ENCODE measurements at regions not wholly inside any gene's neighbourhood (a gene's known extent, or its start where the extent isn't known, plus 50 kb on each side); places are given as distances from the start of the nearest gene placed in this dataset.

GRCh38 chr14:98181241-98181640 is 1090.8 kb downstream of the BCL11B start:
- no peak for DNase-seq (ENCODE audit: low spot score)
- no peak for TF ChIP-seq CTCF (IDR thresholded peaks at IDR 0.05)
- ATAC-seq (ENCODE audit: insufficient number of reproducible peaks, low FRiP score, low read depth), result no peak

GRCh38 chr14:98181768-98182167 is 1090.2 kb downstream of the BCL11B start:
- no peaks in the 10 kb centered on the region for H3K9me3 ChIP-seq
- H3K27me3 ChIP-seq (replicated peaks; ENCODE audit: insufficient read depth), result no peaks in the 10 kb centered on the region
- no peak for ATAC-seq (ENCODE audit: insufficient number of reproducible peaks, low FRiP score, low read depth)
- no peaks in the 10 kb centered on the region for H3K4me1 ChIP-seq (ENCODE audit: control insufficient read depth in 1 of 2, low read depth in 2 of 2)
- no peaks in the 10 kb centered on the region for H3K36me3 ChIP-seq
- H3K27ac ChIP-seq, result no peak overlapping the region
- TF ChIP-seq CTCF (IDR thresholded peaks at IDR 0.05), result no peak
- no peak overlapping the region for H3K4me3 ChIP-seq
- no peak for DNase-seq (ENCODE audit: low spot score)

More at GRCh38 chr14:98181241-98181640, 1090.8 kb downstream of the BCL11B start:
- Histone ChIP-seq H3K27ac (no peak overlapping the region), H3K4me1 (ENCODE audit: control insufficient read depth in 1 of 2, low read depth in 2 of 2) (no peaks in the 10 kb centered on the region), H3K4me3 (no peak overlapping the region), H3K27me3 (replicated peaks; ENCODE audit: insufficient read depth) (no peaks in the 10 kb centered on the region), H3K36me3 (no peaks in the 10 kb centered on the region), H3K9me3 (no peaks in the 10 kb centered on the region)

- TF ChIP-seq CTCF (IDR thresholded peaks at IDR 0.05), result no peak
- Histone ChIP-seq H3K36me3 (no peaks in the 10 kb centered on the region), H3K27ac (no peak overlapping the region), H3K4me1 (ENCODE audit: control insufficient read depth in 1 of 2, low read depth in 2 of 2) (no peaks in the 10 kb centered on the region), H3K9me3 (no peaks in the 10 kb centered on the region), H3K4me3 (no peak overlapping the region), H3K27me3 (replicated peaks; ENCODE audit: insufficient read depth) (no peaks in the 10 kb centered on the region)
- DNase-seq (ENCODE audit: low spot score) (no peak), ATAC-seq (ENCODE audit: insufficient number of reproducible peaks, low FRiP score, low read depth) (no peak)
Measured at GRCh38 chr14:98182393-98183055, 1089.5 kb downstream of the BCL11B start.

GRCh38 chr14:98183556-98183955 is 1088.4 kb downstream of the BCL11B start:
- ATAC-seq (ENCODE audit: insufficient number of reproducible peaks, low FRiP score, low read depth) (no peak), DNase-seq (ENCODE audit: low spot score) (no peak)
- H3K4me3 ChIP-seq, result no peak overlapping the region
- H3K9me3 ChIP-seq, result no peaks in the 10 kb centered on the region
- no peak overlapping the region for H3K27ac ChIP-seq
- no peaks in the 10 kb centered on the region for H3K4me1 ChIP-seq (ENCODE audit: control insufficient read depth in 1 of 2, low read depth in 2 of 2)
- no peak for TF ChIP-seq CTCF (IDR thresholded peaks at IDR 0.05)
- H3K36me3 ChIP-seq, result no peaks in the 10 kb centered on the region
- H3K27me3 ChIP-seq (replicated peaks; ENCODE audit: insufficient read depth), result no peaks in the 10 kb centered on the region

- TF ChIP-seq CTCF (IDR thresholded peaks at IDR 0.05), result no peak
- Histone ChIP-seq H3K27me3 (replicated peaks; ENCODE audit: insufficient read depth) (no peaks in the 10 kb centered on the region), H3K9me3 (no peaks in the 10 kb centered on the region), H3K27ac (no peak overlapping the region), H3K36me3 (no peaks in the 10 kb centered on the region), H3K4me3 (no peak overlapping the region), H3K4me1 (ENCODE audit: control insufficient read depth in 1 of 2, low read depth in 2 of 2) (no peaks in the 10 kb centered on the region)
- ATAC-seq (ENCODE audit: insufficient number of reproducible peaks, low FRiP score, low read depth) (no peak), DNase-seq (ENCODE audit: low spot score) (no peak)
Measured at GRCh38 chr14:98184457-98184856, 1087.5 kb downstream of the BCL11B start.
